HepG2 (cell line): ENCODE measurements at regions not wholly inside any gene's neighbourhood (a gene's known extent, or its start where the extent isn't known, plus 50 kb on each side); places are given as distances from the start of the nearest gene placed in this dataset.

Source experiments
- CTCF ChIP-seq: sonication (generic); formaldehyde crosslinking; IDR thresholded peaks from 2 replicates; pipeline ENCODE4 v1.5.0; 2020; ENCODE audit warnings: mild to moderate bottlenecking, missing genetic modification reagents, moderate library complexity
- JUNB ChIP-seq: sonication (generic); formaldehyde crosslinking; IDR thresholded peaks from 2 replicates; pipeline ENCODE4 v1.8.0; 2022; ENCODE audit warnings: missing genetic modification reagents, mild to moderate bottlenecking, borderline replicate concordance
- KAT2B ChIP-seq: fragments of 150-350 bp; IDR thresholded peaks from 2 replicates; pipeline ENCODE4 v1.6.1; 2014; ENCODE audit warnings: low read depth, low read length, borderline replicate concordance
- PHB2 ChIP-seq: fragments of 450-650 bp; IDR thresholded peaks from 2 replicates; pipeline ENCODE4 v1.6.1; 2018; ENCODE audit not compliant: partially characterized antibody
- POLR2A ChIP-seq, 2 experiments: IDR thresholded peaks; 2 replicates each; pipeline ENCODE4 v1.6.1; 2011; ENCODE audit warnings: low read depth in 2 of 2, low read length in 2 of 2, mild to moderate bottlenecking in 1 of 2, moderate library complexity in 1 of 2; ENCODE audit not compliant: insufficient read depth in 1 of 2
- SSRP1 ChIP-seq: IDR thresholded peaks from 2 replicates; pipeline ENCODE4 v1.6.1; 2016; ENCODE audit warnings: control low read depth
- ZNF558 ChIP-seq: sonication (generic); formaldehyde crosslinking; IDR thresholded peaks from 2 replicates; pipeline ENCODE4 v1.9.0; 2022; ENCODE audit warnings: mild to moderate bottlenecking, missing genetic modification reagents, borderline replicate concordance

GRCh38 chr21:28156590-28156989 lies 836.1 kb downstream of the LTN1 start:
- no peak for TF ChIP-seq CTCF (CRISPR knock-in tag)
- TF ChIP-seq PHB2 = no peak
- TF ChIP-seq POLR2A (IDR thresholded peaks at IDR 0.05; ENCODE audit: insufficient read depth in 1 of 2, low read depth in 2 of 2, low read length in 2 of 2) = no peak
- no peak for TF ChIP-seq JUNB (CRISPR knock-in tag)
- no peak for TF ChIP-seq ZNF558 (CRISPR knock-in tag)
- no peak for TF ChIP-seq SSRP1 (CRISPR knock-in tag)
- no peak for TF ChIP-seq KAT2B
